HG03039 (cell line): ENCODE measurements at regions not wholly inside any gene's neighbourhood (a gene's known extent, or its start where the extent isn't known, plus 50 kb on each side); places are given as distances from the start of the nearest gene placed in this dataset.
"Not testable (repeated sequence)": the region's sequence is repeated elsewhere in the genome, so short reads cannot be mapped to it uniquely, and the experiment has no call there.

Experiments used
- ATAC-seq: cut with Tn5 transposase; IDR thresholded peaks from one replicate; pipeline ENCODE4 v1.9.1; 2021; ENCODE audit warnings: mild to moderate bottlenecking, moderate library complexity; ENCODE audit not compliant: unreplicated experiment

GRCh38 chr9:79049371-79049770, 522.4 kb upstream of the TLE4 start:
- ATAC-seq, result no peak

DNA sequence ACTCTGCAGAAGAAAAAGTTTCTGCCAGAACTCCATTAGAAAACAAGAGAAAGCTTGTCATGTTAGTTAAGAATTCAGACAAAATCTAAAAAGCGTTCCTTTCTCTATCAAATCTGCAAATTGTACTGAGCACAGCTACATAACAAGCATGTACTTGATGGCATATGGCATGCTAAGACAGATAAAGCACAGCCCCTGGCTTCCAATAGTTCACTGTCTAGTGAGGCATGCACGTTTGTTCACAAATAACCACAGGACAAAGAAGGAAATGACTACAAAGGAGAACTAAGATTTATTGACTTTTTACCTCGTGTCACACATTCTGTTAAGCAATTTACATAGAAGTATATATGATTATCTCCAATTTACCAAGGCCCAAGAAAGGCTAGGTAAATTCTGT, 518.2 kb upstream of the TLE4 start:
- ATAC-seq, result no peak

GRCh38 chr9:79054500-79054899, 517.3 kb upstream of the TLE4 start:
- ATAC-seq, result no peak

DNA sequence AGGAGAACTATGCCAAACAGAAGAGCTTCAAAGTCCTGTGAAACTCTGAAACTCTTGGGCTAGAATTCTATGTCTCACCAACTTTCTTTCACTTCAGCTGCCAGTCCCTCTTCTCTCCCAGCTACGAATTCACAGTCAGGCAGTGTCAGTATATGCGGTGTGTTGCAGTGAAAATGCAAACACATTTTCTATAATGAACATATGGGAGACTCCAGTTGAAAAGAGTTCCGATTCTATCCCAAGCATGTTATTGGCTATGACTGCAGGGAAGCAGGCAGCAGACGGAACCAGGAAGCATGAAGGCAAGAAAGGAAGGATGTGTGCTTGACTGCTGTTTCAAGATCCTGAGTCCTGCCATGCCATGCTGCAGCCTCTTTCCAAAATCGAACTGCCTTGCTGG, 515.7 kb upstream of the TLE4 start:
- no peak for ATAC-seq

DNA sequence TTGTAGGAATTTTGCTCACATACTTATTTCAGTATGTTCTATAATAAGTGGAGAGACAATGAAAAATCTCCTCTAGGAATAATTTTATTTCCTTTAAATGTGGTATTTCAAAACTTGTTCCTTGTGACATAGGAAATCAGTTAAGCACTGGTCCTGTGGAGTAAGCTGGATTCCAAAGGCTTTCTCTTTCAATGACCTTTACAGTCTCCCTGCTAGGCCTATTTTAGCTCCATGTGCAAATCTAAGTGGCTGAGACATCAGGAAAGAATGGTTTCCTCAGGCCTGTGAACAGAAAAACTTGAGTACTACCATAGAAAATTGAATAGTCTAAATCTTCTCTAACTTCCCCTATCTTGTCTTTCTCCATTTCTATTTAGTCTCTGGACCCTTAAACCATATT, 514.2 kb upstream of the TLE4 start:
- ATAC-seq, result no peak

DNA sequence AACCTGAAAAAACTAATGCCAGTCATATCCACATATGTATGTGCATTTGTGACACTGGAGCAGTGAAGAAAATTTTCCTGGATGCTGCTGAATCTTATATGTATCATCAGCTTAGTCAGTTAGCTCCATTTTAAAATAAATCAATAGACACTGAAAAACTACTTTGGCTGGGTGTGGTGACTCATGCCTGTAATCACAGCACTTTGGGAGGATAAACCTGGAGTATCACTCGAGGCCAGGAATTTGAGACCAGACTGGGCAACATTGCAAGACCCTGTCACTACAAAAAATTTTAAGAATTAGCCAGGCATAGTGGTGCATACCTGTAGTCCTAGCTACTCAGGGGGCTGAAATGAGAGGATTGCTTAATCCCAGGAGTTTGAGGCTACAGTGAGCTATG, 511.0 kb upstream of the TLE4 start:
- no peak for ATAC-seq

DNA sequence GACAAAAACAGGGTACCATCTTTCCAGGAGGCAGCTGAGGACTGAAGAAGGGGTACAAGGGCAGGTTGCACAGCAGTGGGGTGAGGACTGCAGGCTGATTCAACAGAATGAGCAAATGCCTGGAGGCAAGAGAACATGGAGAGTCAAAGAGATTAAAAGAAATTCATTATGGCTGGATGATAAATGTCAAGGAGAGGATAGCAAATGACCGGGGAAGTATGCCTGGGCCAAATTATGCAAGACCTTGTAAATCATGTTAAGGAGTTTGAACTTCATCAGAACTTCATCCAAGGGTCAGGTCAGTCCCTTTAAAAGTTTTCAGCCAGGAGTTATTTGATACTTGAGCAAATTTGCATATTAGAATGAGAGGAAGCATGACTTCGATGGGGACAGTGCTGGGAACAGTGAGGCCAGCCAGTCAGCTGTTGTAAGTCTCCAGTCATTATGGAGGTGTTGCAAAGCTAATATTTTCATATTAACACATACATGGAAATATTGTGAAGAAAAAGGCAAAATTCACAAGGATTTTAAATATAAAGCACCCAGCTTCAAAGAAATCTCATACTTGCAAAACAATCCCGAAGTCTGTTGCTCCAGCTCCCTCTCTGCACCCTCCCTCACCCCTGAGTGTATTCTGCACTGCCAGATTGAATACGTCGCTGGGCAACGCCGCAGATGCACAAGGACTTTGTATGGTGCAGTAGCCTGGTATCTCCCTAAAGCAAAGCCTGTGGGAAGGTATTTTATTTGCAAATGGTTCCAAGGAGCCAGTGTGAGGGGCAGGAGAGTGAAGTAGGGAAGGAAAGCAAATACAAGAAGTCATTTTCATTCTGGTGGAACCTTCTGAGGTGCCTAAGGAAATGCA, 509.8 kb upstream of the TLE4 start:
- ATAC-seq, result no peak

DNA sequence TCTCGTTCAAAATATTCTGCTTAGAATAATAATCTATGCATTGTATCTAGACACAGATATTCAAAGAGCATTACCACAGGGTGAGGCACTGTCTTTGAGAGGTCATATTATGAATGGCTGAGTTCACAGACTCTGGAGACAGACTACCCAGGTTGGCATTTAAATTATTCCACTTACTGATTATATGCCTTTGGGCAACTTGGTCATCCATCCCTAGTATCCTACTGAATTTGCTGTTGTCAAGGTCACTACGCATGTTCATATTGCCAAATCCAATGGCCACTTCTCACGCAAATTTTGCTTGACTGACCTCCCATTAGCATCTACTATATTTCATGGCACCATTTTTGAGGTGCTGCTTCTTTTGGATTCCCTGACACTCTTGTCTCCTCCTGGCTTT, 498.6 kb upstream of the TLE4 start:
- ATAC-seq, result no peak

DNA sequence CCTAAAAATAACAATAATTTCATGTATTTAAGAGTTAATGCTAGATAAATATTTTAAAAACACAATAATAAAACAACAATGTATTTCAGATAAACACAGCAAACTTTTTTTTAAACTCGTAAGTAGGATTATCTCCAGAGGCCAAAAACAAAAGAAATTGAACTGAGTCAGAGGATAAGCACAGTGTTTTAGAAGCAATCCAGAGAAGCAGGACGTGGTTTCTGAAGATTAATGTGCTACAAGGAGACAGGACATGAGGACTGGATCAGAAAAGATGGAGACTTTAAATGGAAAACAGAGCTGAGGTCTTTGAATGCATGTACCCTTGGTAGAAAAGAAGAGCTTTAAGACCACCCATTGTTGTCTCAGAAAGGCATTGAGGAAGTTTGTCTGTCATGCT, 491.2 kb upstream of the TLE4 start:
- ATAC-seq, result no peak

DNA sequence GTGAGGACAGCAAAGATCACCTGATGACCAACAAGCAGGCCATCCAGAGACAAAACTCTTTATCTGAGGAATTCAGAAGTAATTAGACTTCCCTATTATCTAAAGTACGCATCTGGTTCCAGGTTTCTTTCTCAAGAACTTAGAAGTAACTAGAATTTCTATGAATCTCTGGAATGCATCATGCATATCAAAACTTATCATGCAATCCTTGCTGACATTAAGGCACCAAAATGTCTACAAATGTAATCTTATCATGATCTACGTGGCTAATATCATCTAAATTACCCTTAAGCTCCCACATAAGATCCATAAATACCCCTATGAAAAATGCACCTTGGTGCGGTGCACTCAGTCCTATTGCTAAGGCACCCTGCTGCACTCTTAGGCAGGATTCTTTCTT, 488.1 kb upstream of the TLE4 start:
- no peak for ATAC-seq

DNA sequence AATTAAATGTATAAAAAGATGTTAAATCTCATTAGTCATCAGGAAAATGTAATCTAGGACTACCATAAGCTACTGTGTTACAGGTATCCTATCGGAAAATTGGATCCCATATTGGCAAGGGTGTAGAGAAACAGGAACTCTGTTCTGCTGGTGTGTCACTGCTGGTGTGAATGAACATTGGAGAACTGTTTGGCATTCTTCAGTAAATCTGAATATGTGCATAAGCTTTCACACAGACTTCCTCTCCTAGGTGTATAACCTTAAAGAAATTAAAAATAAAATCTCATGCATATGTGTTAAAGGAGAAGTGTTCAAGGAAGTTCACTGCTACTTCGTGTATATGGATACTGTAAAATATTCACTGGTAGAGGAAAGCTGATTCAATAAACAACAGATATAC, 484.6 kb upstream of the TLE4 start:
- no peak for ATAC-seq

DNA sequence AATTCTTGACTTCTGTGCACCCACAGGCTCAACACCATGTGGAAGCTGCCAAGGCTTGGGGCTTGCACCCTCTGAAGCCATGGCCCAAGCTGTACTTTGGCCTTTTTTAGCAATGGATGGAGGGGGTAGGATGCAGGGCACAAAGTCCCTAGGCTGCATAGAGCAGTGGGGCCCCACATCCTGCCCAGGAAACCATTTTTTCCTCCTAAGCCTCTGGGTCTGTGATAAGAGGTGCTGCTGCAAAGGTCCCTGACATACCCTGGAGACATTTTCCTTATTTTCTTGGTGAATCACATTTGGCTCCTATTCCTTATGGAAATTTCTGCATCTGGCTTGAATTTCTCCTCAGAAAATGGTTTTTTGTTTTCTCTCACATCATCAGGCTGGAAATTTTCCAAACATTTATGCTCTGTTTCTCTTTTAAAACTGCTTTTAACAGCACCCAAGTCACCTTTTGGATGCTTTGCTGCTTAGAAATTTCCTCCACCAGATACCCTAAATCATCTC, 482.7 kb upstream of the TLE4 start:
- ATAC-seq, result no peak

DNA sequence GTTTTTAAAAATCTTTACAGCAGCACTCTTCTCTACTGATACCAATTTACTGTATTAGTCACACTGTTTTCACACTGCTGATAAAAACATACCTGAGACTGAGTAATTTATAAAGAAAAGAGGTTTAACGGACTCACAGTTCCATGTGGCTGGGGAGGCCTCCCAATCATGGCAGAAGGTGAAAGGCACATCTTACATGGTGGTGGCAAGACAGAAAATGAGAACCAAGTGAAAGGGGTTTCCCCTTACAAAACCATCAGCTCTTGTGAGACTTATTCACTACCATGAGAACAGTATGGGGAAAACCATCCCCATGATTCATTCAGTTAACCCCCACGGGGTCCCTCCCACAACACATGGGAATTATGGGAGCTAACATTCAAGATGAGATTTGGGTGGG, 481.9 kb upstream of the TLE4 start:
- ATAC-seq, result not testable (repeated sequence)

DNA sequence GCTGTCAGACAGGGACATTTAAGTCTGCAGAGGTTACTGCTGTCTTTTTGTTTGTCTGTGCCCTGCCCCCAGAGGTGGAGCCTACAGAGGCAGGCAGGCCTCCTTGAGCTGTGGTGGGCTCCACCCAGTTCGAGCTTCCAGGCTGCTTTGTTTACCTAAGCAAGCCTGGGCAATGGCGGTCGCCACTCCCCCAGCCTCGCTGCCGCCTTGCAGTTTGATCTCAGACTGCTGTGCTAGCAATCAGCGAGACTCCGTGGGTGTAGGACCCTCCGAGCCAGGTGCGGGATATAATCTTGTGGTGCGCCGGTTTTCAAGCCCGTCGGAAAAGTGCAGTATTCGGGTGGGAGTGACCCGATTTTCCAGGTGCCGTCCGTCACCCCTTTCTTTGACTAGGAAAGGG, 468.5 kb upstream of the TLE4 start:
- ATAC-seq, result not testable (repeated sequence)

- ATAC-seq, result no peak
These were observed 467.5 kb upstream of the TLE4 start for GRCh38 chr9:79104216-79104615.

DNA sequence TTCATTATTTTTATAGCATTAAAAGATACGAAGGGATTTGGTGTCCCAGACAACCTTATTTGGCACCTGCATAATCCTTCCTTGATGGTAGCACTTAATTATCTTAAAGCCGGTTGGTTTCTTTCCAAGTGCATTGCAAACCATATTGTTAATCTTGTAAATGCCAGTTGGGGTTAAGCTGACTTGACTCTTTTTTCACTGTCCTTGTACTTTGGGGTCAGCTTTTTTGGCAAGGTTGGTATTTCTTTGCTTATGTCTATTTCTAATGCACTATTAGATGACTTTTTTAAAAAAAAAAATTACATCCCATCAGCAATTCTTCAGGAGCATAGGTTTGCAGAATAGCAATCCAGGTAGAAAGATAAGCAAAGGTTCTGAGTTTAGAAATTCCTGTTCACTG, 466.8 kb upstream of the TLE4 start:
- no peak for ATAC-seq

- ATAC-seq, result no peak
These were observed 463.7 kb upstream of the TLE4 start for GRCh38 chr9:79107911-79108676.

- ATAC-seq, result no peak
These were observed 460.1 kb upstream of the TLE4 start for GRCh38 chr9:79111653-79112052.

GRCh38 chr9:79115176-79115575, 456.6 kb upstream of the TLE4 start:
- no peak for ATAC-seq

DNA sequence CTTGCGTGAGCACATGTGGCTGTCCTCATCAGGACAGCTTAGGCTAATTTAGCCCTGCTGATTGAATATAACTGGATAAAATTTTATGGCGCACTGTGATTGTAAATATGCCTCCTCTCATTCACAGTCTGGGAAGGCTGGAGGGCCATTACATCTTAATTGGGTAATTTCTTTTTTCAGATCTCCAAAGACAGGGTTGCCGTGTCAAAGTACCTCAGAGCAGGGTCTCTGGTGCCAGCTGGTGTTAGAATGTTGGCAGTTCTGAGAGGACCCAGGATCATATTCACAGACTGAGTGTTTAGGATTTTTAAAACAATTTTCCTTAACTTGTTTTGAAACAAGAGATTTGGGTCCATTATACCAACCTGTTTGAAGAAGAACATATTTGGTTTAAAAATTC, 455.7 kb upstream of the TLE4 start:
- no peak for ATAC-seq

- no peak for ATAC-seq
These were observed 455.1 kb upstream of the TLE4 start for GRCh38 chr9:79116709-79117108.

GRCh38 chr9:79120533-79120932, 451.2 kb upstream of the TLE4 start:
- no peak for ATAC-seq
